BE2C (cell line): ENCODE measurements at regions not wholly inside any gene's neighbourhood (a gene's known extent, or its start where the extent isn't known, plus 50 kb on each side); places are given as distances from the start of the nearest gene placed in this dataset.

ENCODE experiments used
- DNase-seq: peaks from one replicate; pipeline ENCODE4 v3.0.0-alpha.2; 2020
- H3K27me3 ChIP-seq: fragments of 250-450 bp; sonication (Bioruptor Pico); 2 replicates; pipeline ENCODE4 v1.5.1; 2020; ENCODE audit warnings: mild to moderate bottlenecking
- H3K36me3 ChIP-seq: fragments of 250-450 bp; sonication (Bioruptor Pico); 2 replicates; pipeline ENCODE4 v1.5.1; 2020; ENCODE audit warnings: mild to moderate bottlenecking
- H3K4me1 ChIP-seq: fragments of 250-450 bp; sonication (Bioruptor Pico); 2 replicates; pipeline ENCODE4 v1.5.1; 2020
- H3K4me3 ChIP-seq: 2 replicates; pipeline ENCODE4 v1.5.1; 2011; ENCODE audit warnings: low read depth, low read length
- H3K9me3 ChIP-seq: fragments of 250-450 bp; sonication (Bioruptor Pico); 2 replicates; pipeline ENCODE4 v1.5.1; 2020
- CTCF ChIP-seq: IDR thresholded peaks from 2 replicates; pipeline ENCODE4 v1.5.1; 2012; ENCODE audit warnings: mild to moderate bottlenecking, low read depth, low read length

GRCh38 chr12:13428538-13429265 lies 232.2 kb downstream of the EMP1 start:
- Histone ChIP-seq H3K27me3 (no peaks in the 10 kb centered on the region), H3K4me1 (peaks cover 12% of the 10 kb centered on the region), H3K9me3 (no peaks in the 10 kb centered on the region; the same call in 1 of the 2 replicates), H3K36me3 (no peaks in the 10 kb centered on the region), H3K4me3 (no peak overlapping the region)
- TF ChIP-seq CTCF: no peak
- DNase-seq: peak; percentile 71

GRCh38 chr12:13425766-13426165 lies 229.2 kb downstream of the EMP1 start:
- no peak for DNase-seq
- Histone ChIP-seq H3K4me1 (peaks cover 12% of the 10 kb centered on the region), H3K36me3 (no peaks in the 10 kb centered on the region), H3K9me3 (no peaks in the 10 kb centered on the region; the same call in 1 of the 2 replicates), H3K4me3 (no peak overlapping the region), H3K27me3 (no peaks in the 10 kb centered on the region; the same call in 1 of the 2 replicates)
- no peak for TF ChIP-seq CTCF

DNA sequence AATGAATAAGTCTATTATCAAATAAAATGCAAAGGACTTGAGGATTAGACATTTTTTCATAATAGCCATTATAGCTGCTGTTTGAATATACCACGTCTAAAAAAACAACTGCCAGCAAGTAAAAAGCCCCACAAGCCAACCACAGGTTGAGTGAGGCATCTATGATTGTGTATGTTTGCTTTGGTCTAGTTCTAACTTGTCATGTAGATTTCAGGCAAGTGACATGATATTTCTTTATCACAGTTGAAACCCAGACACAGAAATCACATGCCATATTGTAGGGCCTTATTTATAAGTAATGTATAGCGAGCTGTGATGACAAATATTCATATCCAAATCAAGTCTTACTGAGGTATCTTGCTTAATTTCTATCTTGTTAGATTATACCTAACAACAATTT lies 225.8 kb downstream of the EMP1 start:
- DNase-seq: no peak
- H3K4me1 ChIP-seq: no peaks in the 10 kb centered on the region
- no peak for TF ChIP-seq CTCF
- H3K4me3 ChIP-seq: no peak overlapping the region
- H3K36me3 ChIP-seq: no peaks in the 10 kb centered on the region
- no peaks in the 10 kb centered on the region for H3K9me3 ChIP-seq
- H3K27me3 ChIP-seq: peaks cover 9% of the 10 kb centered on the region

DNA sequence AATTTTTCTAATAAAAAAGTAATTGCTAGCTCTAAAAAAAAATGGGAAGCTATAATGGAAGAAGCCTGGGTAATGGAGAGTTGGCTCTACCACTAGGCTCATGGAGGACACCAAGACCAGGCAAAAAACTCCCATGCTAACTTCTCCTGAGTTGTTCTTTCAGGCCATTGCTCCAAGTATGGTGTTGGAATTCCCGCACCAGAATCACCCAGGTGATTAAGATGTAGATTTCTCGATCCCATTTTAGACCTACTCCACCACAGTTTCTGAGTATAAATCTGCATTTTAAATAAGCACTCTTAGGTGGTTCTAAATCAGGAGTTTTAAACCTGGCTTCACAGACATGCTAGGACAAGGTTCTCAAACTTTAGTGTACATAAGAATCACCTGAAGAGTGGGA lies 221.0 kb downstream of the EMP1 start:
- Histone ChIP-seq H3K4me3 (no peak overlapping the region), H3K4me1 (no peaks in the 10 kb centered on the region), H3K36me3 (no peaks in the 10 kb centered on the region), H3K9me3 (no peaks in the 10 kb centered on the region), H3K27me3 (peaks cover 11% of the 10 kb centered on the region)
- no peak for DNase-seq
- TF ChIP-seq CTCF: no peak

DNA sequence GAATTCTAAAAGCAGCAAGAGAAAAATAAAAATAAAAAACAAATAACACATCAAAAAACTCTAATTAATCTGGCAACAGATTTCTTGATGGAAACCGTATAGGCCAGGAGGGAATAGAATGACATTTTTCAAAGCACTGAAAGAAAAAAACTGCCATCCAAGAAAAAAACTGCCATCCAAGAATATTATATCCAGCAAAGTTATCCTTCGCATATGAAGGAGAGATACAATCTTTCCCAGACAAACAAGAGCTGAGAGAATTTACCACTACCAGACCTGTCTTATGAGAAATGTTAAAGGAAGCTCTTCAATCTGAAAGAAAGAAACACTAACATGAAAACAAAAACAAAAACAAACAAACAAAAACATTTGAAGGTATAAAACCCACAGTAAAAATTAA lies 214.8 kb downstream of the EMP1 start:
- no peaks in the 10 kb centered on the region for H3K36me3 ChIP-seq
- H3K27me3 ChIP-seq: peaks cover 2% of the 10 kb centered on the region
- no peak for TF ChIP-seq CTCF
- DNase-seq: no peak
- no peaks in the 10 kb centered on the region for H3K9me3 ChIP-seq
- no peak overlapping the region for H3K4me3 ChIP-seq
- H3K4me1 ChIP-seq: no peaks in the 10 kb centered on the region

GRCh38 chr12:13405961-13406703 lies 209.6 kb downstream of the EMP1 start:
- Histone ChIP-seq H3K36me3 (no peaks in the 10 kb centered on the region), H3K27me3 (peaks cover 15% of the 10 kb centered on the region), H3K4me3 (no peak overlapping the region), H3K4me1 (no peaks in the 10 kb centered on the region), H3K9me3 (no peaks in the 10 kb centered on the region)
- 0 out of 2 replicates have a peak, but pooled peaks have one; percentile 12 for TF ChIP-seq CTCF
- DNase-seq: no peak
